HEK293 (cell line): ENCODE measurements at regions not wholly inside any gene's neighbourhood (a gene's known extent, or its start where the extent isn't known, plus 50 kb on each side); places are given as distances from the start of the nearest gene placed in this dataset.

Experiments used
- YY1 ChIP-seq: fragments of 450-650 bp; formaldehyde crosslinking; IDR thresholded peaks from 2 replicates; pipeline ENCODE4 v1.5.1; 2018; ENCODE audit warnings: missing biosample characterization, missing genetic modification characterization
- ZNF114 ChIP-seq: fragments of 450-650 bp; formaldehyde crosslinking; IDR thresholded peaks from 2 replicates; pipeline ENCODE4 v1.5.0; 2017; ENCODE audit warnings: missing biosample characterization, missing genetic modification characterization
- ZNF16 ChIP-seq: fragments of 450-650 bp; formaldehyde crosslinking; IDR thresholded peaks from 2 replicates; pipeline ENCODE4 v1.5.1; 2016; ENCODE audit warnings: low read depth, missing biosample characterization, missing genetic modification characterization
- ZNF248 ChIP-seq: fragments of 450-650 bp; formaldehyde crosslinking; IDR thresholded peaks from 2 replicates; pipeline ENCODE4 v1.5.1; 2017; ENCODE audit warnings: missing biosample characterization, missing genetic modification characterization
- TF ChIP-seq, protein P1 (sequence below): fragments of 450-650 bp; formaldehyde crosslinking; IDR thresholded peaks from 2 replicates; pipeline ENCODE4 v1.5.1; 2016; ENCODE audit warnings: missing biosample characterization, missing genetic modification characterization
- TF ChIP-seq, protein P2 (sequence below): fragments of 450-650 bp; formaldehyde crosslinking; IDR thresholded peaks from 2 replicates; pipeline ENCODE4 v1.5.1; 2016; ENCODE audit warnings: missing biosample characterization, missing genetic modification characterization
- TF ChIP-seq, protein P3 (sequence below): IDR thresholded peaks from 2 replicates; pipeline ENCODE4 v1.6.1; 2011; ENCODE audit warnings: mild to moderate bottlenecking, low read depth, low read length, borderline replicate concordance

DNA sequence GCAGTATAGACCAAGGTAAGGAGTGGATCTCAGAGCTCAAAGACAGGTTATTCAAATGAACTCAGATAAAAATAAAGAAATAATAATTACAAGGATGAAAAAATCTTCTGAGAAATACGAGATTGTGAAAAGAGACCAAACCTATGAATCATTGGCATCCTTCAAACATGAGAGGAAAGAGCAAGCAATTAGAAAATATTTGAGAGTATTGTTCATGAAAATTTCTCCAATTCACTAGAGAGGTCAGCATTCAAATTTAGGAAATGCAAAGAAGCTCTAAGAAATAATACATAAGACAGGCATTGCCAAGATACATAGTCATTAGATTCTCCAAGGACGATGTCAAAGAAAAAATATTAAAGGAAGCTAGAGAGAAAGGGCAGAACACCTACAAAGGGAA is 93.5 kb upstream of the GALNTL6 start:
- no peak for TF ChIP-seq ZNF16 (tag by site-specific recombination)
- TF ChIP-seq, protein P1, sequence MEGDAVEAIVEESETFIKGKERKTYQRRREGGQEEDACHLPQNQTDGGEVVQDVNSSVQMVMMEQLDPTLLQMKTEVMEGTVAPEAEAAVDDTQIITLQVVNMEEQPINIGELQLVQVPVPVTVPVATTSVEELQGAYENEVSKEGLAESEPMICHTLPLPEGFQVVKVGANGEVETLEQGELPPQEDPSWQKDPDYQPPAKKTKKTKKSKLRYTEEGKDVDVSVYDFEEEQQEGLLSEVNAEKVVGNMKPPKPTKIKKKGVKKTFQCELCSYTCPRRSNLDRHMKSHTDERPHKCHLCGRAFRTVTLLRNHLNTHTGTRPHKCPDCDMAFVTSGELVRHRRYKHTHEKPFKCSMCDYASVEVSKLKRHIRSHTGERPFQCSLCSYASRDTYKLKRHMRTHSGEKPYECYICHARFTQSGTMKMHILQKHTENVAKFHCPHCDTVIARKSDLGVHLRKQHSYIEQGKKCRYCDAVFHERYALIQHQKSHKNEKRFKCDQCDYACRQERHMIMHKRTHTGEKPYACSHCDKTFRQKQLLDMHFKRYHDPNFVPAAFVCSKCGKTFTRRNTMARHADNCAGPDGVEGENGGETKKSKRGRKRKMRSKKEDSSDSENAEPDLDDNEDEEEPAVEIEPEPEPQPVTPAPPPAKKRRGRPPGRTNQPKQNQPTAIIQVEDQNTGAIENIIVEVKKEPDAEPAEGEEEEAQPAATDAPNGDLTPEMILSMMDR (tag by site-specific recombination) = no peak
- no peak for TF ChIP-seq YY1
- TF ChIP-seq, protein P2, sequence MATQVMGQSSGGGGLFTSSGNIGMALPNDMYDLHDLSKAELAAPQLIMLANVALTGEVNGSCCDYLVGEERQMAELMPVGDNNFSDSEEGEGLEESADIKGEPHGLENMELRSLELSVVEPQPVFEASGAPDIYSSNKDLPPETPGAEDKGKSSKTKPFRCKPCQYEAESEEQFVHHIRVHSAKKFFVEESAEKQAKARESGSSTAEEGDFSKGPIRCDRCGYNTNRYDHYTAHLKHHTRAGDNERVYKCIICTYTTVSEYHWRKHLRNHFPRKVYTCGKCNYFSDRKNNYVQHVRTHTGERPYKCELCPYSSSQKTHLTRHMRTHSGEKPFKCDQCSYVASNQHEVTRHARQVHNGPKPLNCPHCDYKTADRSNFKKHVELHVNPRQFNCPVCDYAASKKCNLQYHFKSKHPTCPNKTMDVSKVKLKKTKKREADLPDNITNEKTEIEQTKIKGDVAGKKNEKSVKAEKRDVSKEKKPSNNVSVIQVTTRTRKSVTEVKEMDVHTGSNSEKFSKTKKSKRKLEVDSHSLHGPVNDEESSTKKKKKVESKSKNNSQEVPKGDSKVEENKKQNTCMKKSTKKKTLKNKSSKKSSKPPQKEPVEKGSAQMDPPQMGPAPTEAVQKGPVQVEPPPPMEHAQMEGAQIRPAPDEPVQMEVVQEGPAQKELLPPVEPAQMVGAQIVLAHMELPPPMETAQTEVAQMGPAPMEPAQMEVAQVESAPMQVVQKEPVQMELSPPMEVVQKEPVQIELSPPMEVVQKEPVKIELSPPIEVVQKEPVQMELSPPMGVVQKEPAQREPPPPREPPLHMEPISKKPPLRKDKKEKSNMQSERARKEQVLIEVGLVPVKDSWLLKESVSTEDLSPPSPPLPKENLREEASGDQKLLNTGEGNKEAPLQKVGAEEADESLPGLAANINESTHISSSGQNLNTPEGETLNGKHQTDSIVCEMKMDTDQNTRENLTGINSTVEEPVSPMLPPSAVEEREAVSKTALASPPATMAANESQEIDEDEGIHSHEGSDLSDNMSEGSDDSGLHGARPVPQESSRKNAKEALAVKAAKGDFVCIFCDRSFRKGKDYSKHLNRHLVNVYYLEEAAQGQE (tag by site-specific recombination) = no peak
- no peak for TF ChIP-seq ZNF114
- TF ChIP-seq, protein P3, sequence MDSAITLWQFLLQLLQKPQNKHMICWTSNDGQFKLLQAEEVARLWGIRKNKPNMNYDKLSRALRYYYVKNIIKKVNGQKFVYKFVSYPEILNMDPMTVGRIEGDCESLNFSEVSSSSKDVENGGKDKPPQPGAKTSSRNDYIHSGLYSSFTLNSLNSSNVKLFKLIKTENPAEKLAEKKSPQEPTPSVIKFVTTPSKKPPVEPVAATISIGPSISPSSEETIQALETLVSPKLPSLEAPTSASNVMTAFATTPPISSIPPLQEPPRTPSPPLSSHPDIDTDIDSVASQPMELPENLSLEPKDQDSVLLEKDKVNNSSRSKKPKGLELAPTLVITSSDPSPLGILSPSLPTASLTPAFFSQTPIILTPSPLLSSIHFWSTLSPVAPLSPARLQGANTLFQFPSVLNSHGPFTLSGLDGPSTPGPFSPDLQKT = no peak
- TF ChIP-seq ZNF248 (tag by site-specific recombination) = no peak
